Ascending aorta (tissue), 2 donors: ENCODE measurements at regions not wholly inside any gene's neighbourhood (a gene's known extent, or its start where the extent isn't known, plus 50 kb on each side); places are given as distances from the start of the nearest gene placed in this dataset.

Experiments used
- DNase-seq, 2 donors: peaks; one replicate each; pipeline ENCODE4 v3.0.0-alpha.2; 2019; ENCODE audit warnings: low spot score in 2 of 2
- H3K27ac ChIP-seq, 2 donors: fragments of 200-600 bp; sonication (generic); one replicate each; pipeline ENCODE4 v1.5.1; 2016 to 2017; ENCODE audit warnings: mild to moderate bottlenecking in 1 of 2
- H3K27me3 ChIP-seq: fragments of 200-600 bp; sonication (generic); one replicate; pipeline ENCODE4 v1.5.1; 2017
- H3K36me3 ChIP-seq, 2 donors: fragments of 200-600 bp; sonication (generic); one replicate each; pipeline ENCODE4 v1.5.1; 2016
- H3K4me1 ChIP-seq, 2 donors: fragments of 200-600 bp; sonication (generic); one replicate each; pipeline ENCODE4 v1.5.1; 2016 to 2017; ENCODE audit warnings: mild to moderate bottlenecking in 1 of 2
- H3K4me3 ChIP-seq, 2 donors: fragments of 200-600 bp; sonication (generic); one replicate each; pipeline ENCODE4 v1.5.1; 2016 to 2017; ENCODE audit warnings: mild to moderate bottlenecking in 1 of 2
- H3K9me3 ChIP-seq, 2 donors: fragments of 200-600 bp; sonication (generic); one replicate each; pipeline ENCODE4 v1.5.1; 2016
- intact Hi-C: fragments of 100-400 bp; cut with DNase I; formaldehyde crosslinking; loops from one replicate; pipeline ENCODE4 v1.15.1; 2023
- TF ChIP-seq, protein P1 (sequence below), 3 experiments: fragments of 200-600 bp in 2 of 3; fragments of 450-650 bp in 1 of 3; sonication (generic) in 2 of 3; IDR thresholded peaks; one replicate each; pipeline ENCODE4 v1.5.1; 2016 to 2019; ENCODE audit warnings: antibody characterized with exemption in 3 of 3, mild to moderate bottlenecking in 1 of 3, moderate library complexity in 1 of 3

GRCh38 chr9:129394061-129394885 is 216.2 kb upstream of the IER5L start:
- H3K4me1 ChIP-seq, result no peaks in the 10 kb centered on the region
- no peak overlapping the region for H3K27ac ChIP-seq
- no peak for DNase-seq
- no peak overlapping the region for H3K4me3 ChIP-seq
- H3K27me3 ChIP-seq, result no peaks in the 10 kb centered on the region
- H3K36me3 ChIP-seq, result no peaks in the 10 kb centered on the region
- H3K9me3 ChIP-seq, result no peaks in the 10 kb centered on the region
- intact Hi-C loops, result no loop called here
- TF ChIP-seq, protein P1, sequence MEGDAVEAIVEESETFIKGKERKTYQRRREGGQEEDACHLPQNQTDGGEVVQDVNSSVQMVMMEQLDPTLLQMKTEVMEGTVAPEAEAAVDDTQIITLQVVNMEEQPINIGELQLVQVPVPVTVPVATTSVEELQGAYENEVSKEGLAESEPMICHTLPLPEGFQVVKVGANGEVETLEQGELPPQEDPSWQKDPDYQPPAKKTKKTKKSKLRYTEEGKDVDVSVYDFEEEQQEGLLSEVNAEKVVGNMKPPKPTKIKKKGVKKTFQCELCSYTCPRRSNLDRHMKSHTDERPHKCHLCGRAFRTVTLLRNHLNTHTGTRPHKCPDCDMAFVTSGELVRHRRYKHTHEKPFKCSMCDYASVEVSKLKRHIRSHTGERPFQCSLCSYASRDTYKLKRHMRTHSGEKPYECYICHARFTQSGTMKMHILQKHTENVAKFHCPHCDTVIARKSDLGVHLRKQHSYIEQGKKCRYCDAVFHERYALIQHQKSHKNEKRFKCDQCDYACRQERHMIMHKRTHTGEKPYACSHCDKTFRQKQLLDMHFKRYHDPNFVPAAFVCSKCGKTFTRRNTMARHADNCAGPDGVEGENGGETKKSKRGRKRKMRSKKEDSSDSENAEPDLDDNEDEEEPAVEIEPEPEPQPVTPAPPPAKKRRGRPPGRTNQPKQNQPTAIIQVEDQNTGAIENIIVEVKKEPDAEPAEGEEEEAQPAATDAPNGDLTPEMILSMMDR (IDR thresholded peaks at IDR 0.05), result no peak

DNA sequence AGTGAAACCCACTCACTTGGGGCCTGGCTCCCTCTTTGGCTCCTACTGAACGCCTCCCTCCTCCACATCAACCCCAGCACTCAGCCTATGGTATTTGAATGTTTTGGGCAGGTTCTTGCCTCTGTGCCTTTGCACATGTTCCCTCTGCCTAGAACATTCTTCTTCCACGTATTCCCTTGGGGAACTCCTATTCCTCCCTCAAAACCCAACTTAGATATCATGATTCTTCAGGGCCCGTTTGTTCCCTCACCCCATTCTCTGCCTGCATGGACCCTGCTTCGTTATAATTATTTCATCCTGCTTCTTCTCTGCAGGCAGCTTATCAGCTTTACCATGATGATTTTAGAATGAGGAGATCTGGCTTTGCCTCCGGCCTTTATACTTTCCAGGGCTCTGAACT is 215.0 kb upstream of the IER5L start:
- no peak overlapping the region for H3K4me3 ChIP-seq
- TF ChIP-seq, protein P1 (IDR thresholded peaks at IDR 0.05), result no peak
- no peaks in the 10 kb centered on the region for H3K27me3 ChIP-seq
- H3K9me3 ChIP-seq, result no peaks in the 10 kb centered on the region
- H3K36me3 ChIP-seq, result no peaks in the 10 kb centered on the region
- intact Hi-C loops, result no loop called here
- no peak overlapping the region for H3K27ac ChIP-seq
- no peak for DNase-seq
- H3K4me1 ChIP-seq, result no peaks in the 10 kb centered on the region

DNA sequence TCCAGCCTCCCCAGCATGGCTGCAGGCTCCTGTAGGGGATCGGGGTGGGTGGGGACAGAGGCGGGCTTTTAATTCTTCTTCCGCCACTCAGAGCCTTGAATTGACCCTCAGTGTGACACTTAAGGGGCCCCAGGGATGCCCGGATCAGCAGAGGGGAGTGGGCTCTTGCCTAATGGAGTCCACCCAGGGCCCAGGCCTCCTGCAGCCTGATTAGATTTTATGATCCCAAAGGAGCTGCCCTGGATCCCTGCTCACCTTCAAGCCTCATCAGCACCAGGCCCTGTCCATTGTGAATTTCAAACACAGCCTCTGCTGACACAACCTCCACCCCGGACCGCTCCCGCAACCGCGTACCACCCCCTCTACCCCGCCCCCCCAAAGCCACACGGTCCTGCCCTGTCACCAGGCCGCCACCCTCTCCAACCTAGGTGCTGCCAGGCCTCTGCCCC is 214.1 kb upstream of the IER5L start:
- H3K9me3 ChIP-seq, result no peaks in the 10 kb centered on the region
- no peak for DNase-seq
- intact Hi-C loops, result no loop called here
- H3K27me3 ChIP-seq, result no peaks in the 10 kb centered on the region
- no peak overlapping the region for H3K27ac ChIP-seq
- TF ChIP-seq, protein P1 (IDR thresholded peaks at IDR 0.05), result no peak
- no peak overlapping the region for H3K4me3 ChIP-seq
- H3K4me1 ChIP-seq, result no peaks in the 10 kb centered on the region
- no peaks in the 10 kb centered on the region for H3K36me3 ChIP-seq

DNA sequence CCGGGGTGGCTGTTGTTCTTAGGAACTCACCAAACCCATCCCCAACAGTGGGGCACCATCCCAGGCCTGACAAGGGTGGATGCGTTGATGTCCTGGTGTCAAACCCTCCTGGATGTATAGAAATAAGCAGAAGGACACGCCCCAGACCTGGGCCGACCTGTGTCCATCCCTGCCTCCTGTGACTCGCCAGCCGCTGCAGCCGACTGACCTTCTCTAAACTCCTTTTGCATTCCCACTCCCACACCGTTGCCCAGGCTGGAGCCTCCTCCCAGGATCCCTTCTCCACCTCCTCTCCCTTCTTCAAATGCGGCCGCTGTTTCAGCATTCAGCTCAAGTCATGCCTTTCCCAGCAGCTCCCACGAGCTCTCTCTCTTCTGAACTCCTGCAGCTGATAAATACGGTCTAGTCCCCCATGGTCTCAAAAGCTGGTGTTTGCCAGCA is 213.2 kb upstream of the IER5L start:
- H3K27ac ChIP-seq, result no peak overlapping the region
- no peaks in the 10 kb centered on the region for H3K36me3 ChIP-seq
- intact Hi-C loops, result no loop called here
- H3K4me3 ChIP-seq, result no peak overlapping the region
- peak in 1 of 2 donors; percentile 4 for DNase-seq
- H3K9me3 ChIP-seq, result no peaks in the 10 kb centered on the region
- H3K4me1 ChIP-seq, result no peaks in the 10 kb centered on the region
- TF ChIP-seq, protein P1 (IDR thresholded peaks at IDR 0.05), result no peak
- no peaks in the 10 kb centered on the region for H3K27me3 ChIP-seq

DNA sequence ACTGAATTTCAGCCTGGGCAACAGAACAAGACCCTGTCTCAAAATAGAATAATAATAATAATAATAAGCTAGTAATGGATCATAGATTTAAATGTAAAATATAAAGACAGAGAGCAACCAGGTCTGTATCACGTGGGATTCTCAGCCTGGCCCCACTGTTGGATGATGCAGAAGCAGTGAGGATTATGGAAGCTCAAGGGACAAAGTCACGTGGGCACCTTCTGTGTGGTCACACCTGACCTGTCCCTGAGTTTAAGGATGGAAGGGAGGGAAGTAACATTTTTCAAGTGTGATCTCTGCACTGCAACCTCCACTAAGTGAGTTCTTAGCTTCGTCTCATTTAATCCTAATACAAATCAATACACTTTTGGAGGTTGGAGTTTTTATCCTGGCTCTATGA is 212.5 kb upstream of the IER5L start:
- H3K4me3 ChIP-seq, result no peak overlapping the region
- H3K9me3 ChIP-seq, result no peaks in the 10 kb centered on the region
- no peak overlapping the region for H3K27ac ChIP-seq
- H3K36me3 ChIP-seq, result no peaks in the 10 kb centered on the region
- intact Hi-C loops, result no loop called here
- no peak for DNase-seq
- H3K4me1 ChIP-seq, result no peaks in the 10 kb centered on the region
- no peaks in the 10 kb centered on the region for H3K27me3 ChIP-seq
- TF ChIP-seq, protein P1 (IDR thresholded peaks at IDR 0.05), result no peak
